ENCODE measurements at regions not wholly inside any gene's neighbourhood (a gene's known extent, or its start where the extent isn't known, plus 50 kb on each side); places are given as distances from the start of the nearest gene placed in this dataset.

GRCh38 chr13:97751477-97751876, 202.0 kb upstream of the IPO5 start (continued):
- no peak for TF ChIP-seq TEAD4 (IDR thresholded peaks at IDR 0.05; ENCODE audit: borderline replicate concordance, insufficient read depth)
- TF ChIP-seq FOXJ3 (CRISPR knock-in tag; IDR thresholded peaks at IDR 0.05) = no peak

- WGBS (ENCODE audit: low lambda C conversion rate) = 20% methylated on average over 7 of the region's 7 CpGs
- no peaks in the 10 kb centered on the region for H4K20me1 ChIP-seq (ENCODE audit: insufficient read depth)
- H3F3A ChIP-seq (replicated peaks; ENCODE audit: insufficient read depth) = no peaks in the 10 kb centered on the region
- H3K27ac ChIP-seq (ENCODE audit: low read depth in 2 of 2, low read length in 1 of 2) = no peak overlapping the region
- DNase-seq = no peak
- H3K9me3 ChIP-seq = no peaks in the 10 kb centered on the region
- no peak overlapping the region for H3K4me3 ChIP-seq (ENCODE audit: low read depth in 2 of 2, low read length in 1 of 2)
- H3K9ac ChIP-seq = no peak overlapping the region
- TF ChIP-seq REST (IDR thresholded peaks at IDR 0.05; ENCODE audit: low read depth, low read length) (peak; percentile 68; the same call in 1 of the 2 replicates), GABPA (IDR thresholded peaks at IDR 0.05; ENCODE audit: low read depth) (no peak), RFX5 (IDR thresholded peaks at IDR 0.05; ENCODE audit: low read length) (no peak), PBX3 (IDR thresholded peaks at IDR 0.05) (no peak), TCF12 (IDR thresholded peaks at IDR 0.05) (no peak), POLR2AphosphoS5 (IDR thresholded peaks at IDR 0.05; ENCODE audit: low read depth, low read length) (no peak)
- no peaks in the 10 kb centered on the region for H3K27me3 ChIP-seq (ENCODE audit: insufficient read depth)
- no peaks in the 10 kb centered on the region for H3K36me3 ChIP-seq (replicated peaks in 1 of 2; ENCODE audit: control insufficient read depth in 1 of 2, insufficient read depth in 2 of 2, low read length in 1 of 2)
- ChIA-PET CTCF (interaction anchor here (1.7 kb wide), 1 partner anchor 47 kb away, joined by 6 read pairs; no protein-coding TSS in a partner anchor), POLR2A (no interaction called here)
- no peak overlapping the region for H2AFZ ChIP-seq (ENCODE audit: low read depth)
- H3K4me1 ChIP-seq (ENCODE audit: control insufficient read depth in 1 of 2, insufficient read depth in 2 of 2, low read depth in 1 of 2, low read length in 1 of 2) = no peaks in the 10 kb centered on the region
- H3K9me2 ChIP-seq = no peaks in the 10 kb centered on the region
- no peak overlapping the region for H3K4me2 ChIP-seq
- H3K79me2 ChIP-seq (ENCODE audit: insufficient read depth) = no peaks in the 10 kb centered on the region
These were observed 200.4 kb upstream of the IPO5 start for GRCh38 chr13:97752961-97753668.

GRCh38 chr13:97753942-97754670, 199.4 kb upstream of the IPO5 start:
- Histone ChIP-seq H2AFZ (ENCODE audit: low read depth) (no peak overlapping the region), H3K9ac (no peak overlapping the region), H3K27ac (ENCODE audit: low read depth in 2 of 2, low read length in 1 of 2) (no peak overlapping the region), H3K27me3 (ENCODE audit: insufficient read depth) (no peaks in the 10 kb centered on the region), H3K4me2 (no peak overlapping the region), H3K4me1 (ENCODE audit: control insufficient read depth in 1 of 2, insufficient read depth in 2 of 2, low read depth in 1 of 2, low read length in 1 of 2) (no peaks in the 10 kb centered on the region), H3K36me3 (replicated peaks in 1 of 2; ENCODE audit: control insufficient read depth in 1 of 2, insufficient read depth in 2 of 2, low read length in 1 of 2) (no peaks in the 10 kb centered on the region), H3K9me3 (no peaks in the 10 kb centered on the region), H3F3A (replicated peaks; ENCODE audit: insufficient read depth) (no peaks in the 10 kb centered on the region), H3K9me2 (no peaks in the 10 kb centered on the region), H3K4me3 (ENCODE audit: low read depth in 2 of 2, low read length in 1 of 2) (no peak overlapping the region), H4K20me1 (ENCODE audit: insufficient read depth) (no peaks in the 10 kb centered on the region), H3K79me2 (ENCODE audit: insufficient read depth) (no peaks in the 10 kb centered on the region)
- POLR2A ChIA-PET = no interaction called here
- 34% methylated on average over 5 of the region's 5 CpGs for whole genome bisulfite sequencing (ENCODE audit: low lambda C conversion rate)
- peak; percentile 24 for TF ChIP-seq CTCF (IDR thresholded peaks at IDR 0.05)
- no peak for TF ChIP-seq FOXM1 (IDR thresholded peaks at IDR 0.05; ENCODE audit: low read depth)
- CTCF ChIA-PET = interaction anchor here (1.7 kb wide), 1 partner anchor 46 kb away, joined by 6 read pairs; no protein-coding TSS in a partner anchor
- DNase-seq = no peak
